Omental fat pad (tissue), 3 donors: ENCODE measurements at regions not wholly inside any gene's neighbourhood (a gene's known extent, or its start where the extent isn't known, plus 50 kb on each side); places are given as distances from the start of the nearest gene placed in this dataset.
"Not testable (repeated sequence)": the region's sequence is repeated elsewhere in the genome, so short reads cannot be mapped to it uniquely, and the experiment has no call there.

Experiments
- ATAC-seq: fragments of 150-250 bp; one replicate; pipeline ENCODE4 v1.9.1; 2016; ENCODE audit warnings: mild to moderate bottlenecking, moderate library complexity; ENCODE audit not compliant: low FRiP score
- DNase-seq: peaks from one replicate; pipeline ENCODE4 v3.0.0-alpha.2; 2019; ENCODE audit warnings: low spot score
- CTCF ChIP-seq, 3 donors: fragments of 450-650 bp; IDR thresholded peaks; one replicate each; pipeline ENCODE4 v1.5.1; 2016 to 2017; ENCODE audit warnings: antibody characterized with exemption in 3 of 3, mild to moderate bottlenecking in 3 of 3, moderate library complexity in 2 of 3

- TF ChIP-seq CTCF (IDR thresholded peaks at IDR 0.05): no peak
- ATAC-seq (no peak), DNase-seq (no peak)
Measured at GRCh38 chr12:19624491-19624890, 185.2 kb downstream of the AEBP2 start.

DNA sequence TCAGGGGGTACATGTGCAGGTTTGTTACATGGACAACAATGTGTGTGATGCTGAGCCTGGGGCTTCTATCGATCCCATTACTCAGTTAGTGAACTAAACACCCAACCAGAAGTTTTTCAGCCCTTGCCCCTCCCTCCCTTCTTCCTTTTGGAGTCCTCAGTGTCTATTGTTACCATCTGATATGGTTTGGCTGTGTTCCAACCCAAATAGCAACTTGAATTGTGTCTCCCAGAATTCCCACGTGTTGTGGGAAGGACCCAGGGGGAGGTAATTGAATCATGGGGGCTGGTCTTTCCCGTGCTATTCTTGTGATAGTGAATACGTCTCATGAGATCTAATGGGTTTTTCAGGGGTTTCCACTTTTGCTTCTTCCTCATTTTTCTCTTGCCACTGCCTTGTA lies 186.3 kb downstream of the AEBP2 start:
- ATAC-seq, DNase-seq: not testable (repeated sequence)

- DNase-seq: no peak
- TF ChIP-seq CTCF (IDR thresholded peaks at IDR 0.05): no peak
- no peak for ATAC-seq
Measured at GRCh38 chr12:19627719-19628118, 188.4 kb downstream of the AEBP2 start.

DNA sequence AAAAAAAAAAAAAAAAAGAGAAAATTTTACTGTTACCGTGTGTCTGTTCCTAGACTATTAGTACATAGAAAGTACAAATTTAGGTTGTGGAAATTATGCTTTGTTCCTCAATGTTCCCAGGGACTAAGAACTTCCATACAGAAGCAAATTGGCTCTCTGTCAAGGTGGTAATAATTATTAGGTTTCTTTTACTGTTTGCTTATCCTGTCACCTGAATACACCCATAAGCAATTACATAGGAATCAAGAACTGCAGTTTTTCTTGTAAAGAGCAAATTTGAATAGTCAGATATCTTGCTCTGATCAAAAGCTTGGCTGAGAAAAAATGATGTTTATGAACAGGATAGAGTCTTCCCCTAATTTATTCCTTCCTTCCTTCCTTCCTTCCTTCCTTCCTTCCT lies 191.2 kb downstream of the AEBP2 start:
- no peak for ATAC-seq
- no peak for DNase-seq
- TF ChIP-seq CTCF (IDR thresholded peaks at IDR 0.05): no peak

DNA sequence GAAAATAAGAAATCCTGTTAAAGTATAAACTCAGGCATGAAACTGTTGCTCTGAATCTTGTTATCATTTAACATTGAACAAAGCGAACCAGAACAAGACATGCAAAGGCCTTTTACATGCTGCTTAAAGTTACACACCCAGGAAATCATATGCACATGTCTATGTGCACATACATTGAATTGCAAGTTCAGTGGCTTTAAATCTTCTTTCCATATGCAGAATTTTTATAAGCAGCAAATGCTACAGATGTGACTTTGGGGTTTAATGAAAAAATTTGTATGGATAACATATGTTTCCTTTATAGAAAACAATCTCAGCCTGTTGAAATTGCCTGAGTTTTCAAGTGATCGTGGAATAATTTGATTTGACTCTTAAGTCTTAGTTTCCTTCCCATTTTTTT lies 193.9 kb downstream of the AEBP2 start:
- no peak for TF ChIP-seq CTCF (IDR thresholded peaks at IDR 0.05)
- DNase-seq: no peak
- no peak for ATAC-seq

- ATAC-seq (no peak), DNase-seq (no peak)
- no peak for TF ChIP-seq CTCF (IDR thresholded peaks at IDR 0.05)
Measured at GRCh38 chr12:19633641-19634040, 194.3 kb downstream of the AEBP2 start.

GRCh38 chr12:19639781-19640415 lies 200.6 kb downstream of the AEBP2 start:
- DNase-seq (no peak), ATAC-seq (no peak)
- TF ChIP-seq CTCF (IDR thresholded peaks at IDR 0.05): no peak
